ENCODE measurements at regions not wholly inside any gene's neighbourhood (a gene's known extent, or its start where the extent isn't known, plus 50 kb on each side); places are given as distances from the start of the nearest gene placed in this dataset.

GRCh38 chr6:140077827-140078560, 703.5 kb upstream of the CITED2 start:
- no peak for DNase-seq (ENCODE audit: low read depth, low spot score)

- no peak for DNase-seq (ENCODE audit: low read depth, low spot score)
These were observed 701.7 kb upstream of the CITED2 start for GRCh38 chr6:140076105-140076504.

DNA sequence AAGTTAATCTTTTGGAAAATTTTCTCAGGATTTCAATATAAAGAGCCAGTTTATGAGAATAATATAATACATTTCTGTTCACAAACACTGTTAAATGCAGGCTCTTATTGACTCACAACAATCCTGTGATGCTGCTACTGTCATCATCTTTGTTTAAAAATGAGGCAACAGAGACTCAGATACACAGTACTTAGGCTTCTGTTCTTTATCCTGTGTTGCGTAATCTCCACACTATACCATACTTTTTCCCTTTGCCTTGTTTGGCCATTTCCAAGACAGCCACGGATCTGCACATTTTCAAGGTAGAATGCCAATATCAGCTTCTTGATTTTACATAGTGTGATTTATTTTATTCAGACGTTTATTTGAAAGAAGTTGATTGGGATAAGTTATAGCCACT, 699.0 kb upstream of the CITED2 start:
- DNase-seq (ENCODE audit: low read depth, low spot score), result no peak

- DNase-seq (ENCODE audit: low read depth, low spot score), result no peak
These were observed 697.2 kb upstream of the CITED2 start for GRCh38 chr6:140071601-140072062.

- DNase-seq (ENCODE audit: low read depth, low spot score), result no peak
These were observed 696.5 kb upstream of the CITED2 start for GRCh38 chr6:140070846-140071473.

DNA sequence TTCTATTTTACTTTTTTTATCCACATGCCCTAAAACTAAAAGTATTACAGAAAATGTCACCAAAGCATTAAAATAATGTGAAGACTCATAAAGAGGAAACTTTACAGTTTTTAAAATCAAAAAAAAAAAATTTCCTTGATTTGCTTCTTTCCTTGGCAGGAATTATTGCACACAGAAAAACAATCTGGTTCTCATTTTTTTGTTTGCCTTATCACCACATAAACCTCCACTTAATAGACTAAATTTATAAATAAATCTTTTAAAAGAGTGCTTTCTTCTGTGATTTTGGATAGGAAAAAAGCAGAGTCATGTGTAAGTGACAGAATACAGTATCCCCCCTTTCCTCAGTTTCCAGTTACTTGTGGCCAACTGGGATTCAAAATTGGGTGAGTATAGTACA, 695.1 kb upstream of the CITED2 start:
- DNase-seq (ENCODE audit: low read depth, low spot score), result no peak

DNA sequence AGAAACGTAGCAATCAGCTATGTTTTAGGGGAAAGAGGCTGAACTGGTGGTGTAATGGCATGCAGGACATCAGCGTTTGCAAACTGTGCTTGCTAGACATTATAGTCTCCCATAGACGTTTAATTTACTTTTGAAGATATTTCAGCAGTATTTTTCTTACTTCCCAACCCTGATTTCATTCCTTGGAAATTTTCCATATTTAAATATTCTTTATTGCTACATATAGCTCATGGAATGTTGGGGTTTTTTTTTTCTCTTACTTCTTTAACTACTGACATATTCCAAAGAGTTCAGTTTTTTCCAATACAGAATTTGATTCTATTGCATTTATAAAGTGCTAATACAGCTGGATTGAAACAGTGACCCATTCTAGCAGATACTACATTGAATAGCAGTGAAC, 694.4 kb upstream of the CITED2 start:
- no peak for DNase-seq (ENCODE audit: low read depth, low spot score)

DNA sequence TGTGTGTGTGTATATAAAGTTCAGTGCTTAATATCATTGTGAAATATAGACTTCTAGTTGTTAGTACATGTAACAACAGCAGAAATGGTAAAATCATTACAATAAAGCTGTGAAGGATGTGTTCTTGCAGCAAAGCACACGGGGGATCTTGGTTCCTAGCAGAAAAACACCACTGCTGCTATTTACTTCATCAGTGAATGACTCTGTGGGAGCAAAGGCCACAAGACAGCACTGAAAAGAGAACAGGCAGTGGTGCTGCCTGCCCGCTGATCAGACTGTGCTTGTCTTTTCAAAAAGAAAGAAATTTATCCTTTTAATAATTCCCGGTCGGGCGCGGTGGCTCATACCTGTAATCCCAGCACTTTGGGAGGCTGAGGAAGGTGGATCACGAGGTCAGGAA, 689.9 kb upstream of the CITED2 start:
- DNase-seq (ENCODE audit: low read depth, low spot score), result no peak

DNA sequence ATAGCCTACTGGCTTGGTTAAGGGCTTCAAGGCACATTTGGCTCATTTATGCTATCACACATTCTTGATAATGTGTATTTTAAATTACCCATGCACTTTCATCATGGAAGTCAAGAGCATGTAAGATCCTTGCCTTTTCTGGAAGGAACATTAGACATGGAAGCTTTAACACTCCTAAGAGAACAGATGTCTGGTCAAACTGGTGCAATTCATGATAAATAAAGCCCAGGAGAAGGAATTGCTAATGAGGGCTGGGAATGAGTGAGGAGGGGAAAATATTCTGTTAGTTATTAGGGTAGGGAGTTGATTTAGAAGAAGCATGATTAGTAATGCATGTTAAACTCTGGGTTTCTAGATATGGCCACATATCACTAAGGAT, 688.6 kb upstream of the CITED2 start:
- DNase-seq (ENCODE audit: low read depth, low spot score), result no peak

GRCh38 chr6:140062043-140063020, 687.9 kb upstream of the CITED2 start:
- no peak for DNase-seq (ENCODE audit: low read depth, low spot score)

GRCh38 chr6:140061110-140062042, 686.9 kb upstream of the CITED2 start:
- no peak for DNase-seq (ENCODE audit: low read depth, low spot score)

GRCh38 chr6:140059947-140060346, 685.5 kb upstream of the CITED2 start:
- DNase-seq (ENCODE audit: low read depth, low spot score), result no peak

GRCh38 chr6:140058863-140059262, 684.4 kb upstream of the CITED2 start:
- DNase-seq (ENCODE audit: low read depth, low spot score), result no peak

DNA sequence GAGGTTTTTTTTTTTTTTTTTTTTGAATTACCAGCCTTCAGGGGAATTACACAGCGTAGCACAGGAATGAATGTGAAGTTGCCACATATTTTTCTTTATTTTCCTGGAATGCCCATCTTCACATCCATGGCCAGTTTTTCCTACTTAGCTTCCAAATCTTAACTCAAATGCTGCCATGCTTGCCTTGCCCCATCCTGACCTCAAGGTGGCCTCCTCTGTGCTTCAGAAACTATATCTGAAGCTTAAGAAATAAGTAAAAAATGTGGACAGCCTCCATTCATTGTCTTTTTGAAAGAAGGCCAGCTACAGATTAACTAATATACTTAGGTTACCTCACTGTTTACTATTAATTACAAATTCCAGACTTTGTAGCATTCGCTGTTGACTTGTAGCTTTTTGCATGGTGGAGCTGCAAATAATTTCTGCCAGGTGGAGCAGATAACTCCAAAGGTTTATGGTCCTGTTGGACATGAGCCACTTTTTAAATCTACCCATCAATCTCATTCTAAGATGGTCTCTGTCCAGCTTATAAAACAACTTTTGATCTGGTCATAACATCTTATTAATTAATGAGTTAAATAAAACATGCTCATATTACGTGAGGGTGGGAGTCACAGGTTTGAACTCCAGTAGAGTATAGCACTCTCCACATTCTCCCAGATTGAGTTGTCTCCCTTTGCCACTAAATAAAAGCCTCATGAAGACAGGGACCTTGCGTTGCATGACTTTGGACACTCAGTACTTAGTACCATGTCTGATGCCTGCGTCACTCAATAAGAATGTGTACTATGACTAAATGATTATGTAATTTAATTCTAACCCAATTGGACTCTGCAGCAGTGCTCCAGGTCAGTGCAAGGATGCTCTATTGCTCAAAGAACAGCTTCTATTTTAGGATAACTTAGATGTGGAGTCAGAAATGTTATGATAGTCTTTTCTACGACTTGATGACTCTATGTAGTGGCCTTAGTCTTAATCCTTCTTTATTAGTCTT, 678.6 kb upstream of the CITED2 start:
- peak; percentile 14 for DNase-seq (ENCODE audit: low read depth, low spot score)

DNA sequence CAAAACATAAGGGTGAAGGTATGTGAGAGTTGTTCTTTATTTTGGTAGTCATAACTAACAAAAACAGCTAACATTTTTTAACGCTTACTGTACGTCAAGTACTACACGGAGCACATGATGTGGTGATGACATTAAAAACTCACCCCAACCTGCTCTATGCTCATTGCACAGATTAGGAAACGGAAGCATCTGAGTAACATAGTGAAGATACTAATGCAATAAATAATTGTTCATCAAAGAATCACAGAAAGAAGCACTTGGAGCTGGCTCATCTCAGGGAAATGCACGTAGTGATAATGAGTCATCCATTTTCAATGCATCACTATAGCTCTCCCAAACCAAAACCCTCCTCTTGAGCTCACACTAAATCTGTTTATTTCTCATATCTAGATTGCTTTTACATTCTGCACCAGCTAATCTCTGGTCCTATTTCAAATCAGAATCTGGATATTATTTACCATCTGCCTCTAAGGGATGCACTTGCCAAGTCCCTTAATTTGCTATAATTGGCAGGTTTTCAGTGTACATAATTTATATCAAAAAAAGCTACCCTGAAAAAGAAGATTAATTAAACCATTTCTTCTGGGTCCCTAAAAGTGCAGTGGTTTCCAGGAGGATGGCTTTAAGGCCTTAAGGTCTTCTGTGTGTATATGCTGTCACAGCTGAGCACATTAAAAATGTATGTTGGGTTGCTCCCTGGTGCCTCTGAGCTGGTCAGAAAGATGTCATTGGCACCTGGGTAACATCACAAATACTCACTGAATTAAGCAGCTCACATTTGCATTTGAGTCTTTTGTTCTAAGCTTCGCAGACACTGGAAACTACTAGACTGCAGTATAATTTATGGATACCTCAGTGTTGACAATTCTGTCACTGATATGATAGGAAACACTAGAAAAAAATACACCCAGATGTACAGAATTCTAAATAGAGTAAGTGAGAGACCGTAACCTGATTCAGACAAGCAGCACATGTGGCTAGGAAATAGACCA, 677.4 kb upstream of the CITED2 start:
- no peak for DNase-seq (ENCODE audit: low read depth, low spot score)

GRCh38 chr6:140050101-140050995, 675.9 kb upstream of the CITED2 start:
- DNase-seq (ENCODE audit: low read depth, low spot score), result peak; percentile 8

- no peak for DNase-seq (ENCODE audit: low read depth, low spot score)
These were observed 674.8 kb upstream of the CITED2 start for GRCh38 chr6:140049251-140049650.

All from ELF-1 (cell line).